CD14-positive monocyte (primary cell): ENCODE measurements at regions not wholly inside any gene's neighbourhood (a gene's known extent, or its start where the extent isn't known, plus 50 kb on each side); places are given as distances from the start of the nearest gene placed in this dataset.

Experiments used
- DNase-seq, 3 donors: peaks; one replicate each; pipeline ENCODE4 v3.0.0-alpha.2; 2011 to 2022
- H2AFZ ChIP-seq: 2 replicates; pipeline ENCODE4 v1.6.0; 2012; ENCODE audit warnings: mild to moderate bottlenecking, low read depth, low read length, inconsistent platforms; ENCODE audit not compliant: insufficient read depth, poor library complexity, severe bottlenecking
- H3K27ac ChIP-seq, 2 donors: 1 replicate in 1 of 2; 2 replicates in 1 of 2; pipeline ENCODE4 v1.5.1; 2012 to 2013; ENCODE audit warnings: low read length in 2 of 2, control low read depth in 1 of 2, inconsistent platforms in 1 of 2, low read depth in 1 of 2, mild to moderate bottlenecking in 1 of 2
- H3K27me3 ChIP-seq, 2 donors: one replicate each; pipeline versions ENCODE4 v1.6.0 to v1.6.1; 2011 to 2013; ENCODE audit warnings: low read length in 2 of 2; ENCODE audit not compliant: control insufficient read depth in 2 of 2, insufficient read depth in 2 of 2
- H3K36me3 ChIP-seq, 2 donors: replicated peaks in 1 of 2; 1 replicate in 1 of 2; 2 replicates in 1 of 2; pipeline versions ENCODE4 v1.5.1 to v1.6.1; 2012 to 2013; ENCODE audit warnings: low read length in 2 of 2, control low read depth in 1 of 2, inconsistent platforms in 1 of 2, mild to moderate bottlenecking in 1 of 2; ENCODE audit not compliant: insufficient read depth in 2 of 2, control insufficient read depth in 1 of 2
- H3K4me1 ChIP-seq, 2 donors: 1 replicate in 1 of 2; 2 replicates in 1 of 2; pipeline versions ENCODE4 v1.5.1 to v1.6.1; 2012 to 2013; ENCODE audit warnings: low read length in 2 of 2, control low read depth in 1 of 2, inconsistent platforms in 1 of 2, mild to moderate bottlenecking in 1 of 2, moderate library complexity in 1 of 2; ENCODE audit not compliant: insufficient read depth in 2 of 2, control insufficient read depth in 1 of 2
- H3K4me2 ChIP-seq: replicated peaks from 2 replicates; pipeline ENCODE3; 2012; ENCODE audit warnings: low read length, moderate library complexity, mild to moderate bottlenecking; ENCODE audit not compliant: poor library complexity, severe bottlenecking; ENCODE audit errors: extremely low read depth
- H3K4me3 ChIP-seq, 3 experiments: fragments of 200-600 bp in 1 of 3; sonication (generic) in 1 of 3; replicated peaks in 1 of 3; 1 replicate in 2 of 3; 2 replicates in 1 of 3; pipeline ENCODE4 v1.5.1; 2011 to 2013; ENCODE audit warnings: low read length in 3 of 3, mild to moderate bottlenecking in 3 of 3, control low read depth in 2 of 3, low read depth in 2 of 3, inconsistent platforms in 1 of 3, moderate library complexity in 1 of 3
- H3K79me2 ChIP-seq: 2 replicates; pipeline ENCODE4 v1.6.0; 2012; ENCODE audit warnings: mild to moderate bottlenecking, control low read depth, inconsistent platforms, low read length, moderate library complexity; ENCODE audit not compliant: insufficient read depth
- H3K9ac ChIP-seq: 2 replicates; pipeline ENCODE4 v1.6.0; 2017; ENCODE audit warnings: low read length, mild to moderate bottlenecking; ENCODE audit not compliant: insufficient read depth, poor library complexity, severe bottlenecking
- H3K9me3 ChIP-seq, 2 donors: replicated peaks in 1 of 2; 1 replicate in 1 of 2; 2 replicates in 1 of 2; pipeline versions ENCODE4 v1.5.1 to v1.6.1; 2012 to 2013; ENCODE audit warnings: low read length in 2 of 2, control low read depth in 1 of 2; ENCODE audit not compliant: control insufficient read depth in 1 of 2, insufficient read depth in 1 of 2
- H4K20me1 ChIP-seq: 2 replicates; pipeline ENCODE4 v1.6.0; 2012; ENCODE audit warnings: mild to moderate bottlenecking, low read length, control low read depth, moderate library complexity; ENCODE audit not compliant: insufficient read depth
- H3K27ac Mint-ChIP-seq, 7 donors: one replicate each; pipeline ENCODE4 v1.8.0; 2020; ENCODE audit warnings: mild to moderate bottlenecking in 7 of 7, mixed read lengths in 7 of 7, moderate library complexity in 6 of 7, inconsistent platforms in 2 of 7
- H3K27me3 Mint-ChIP-seq, 3 donors: one replicate each; pipeline ENCODE4 v1.8.0; 2021 to 2022; ENCODE audit warnings: low read depth in 3 of 3, mild to moderate bottlenecking in 3 of 3, mixed read lengths in 3 of 3, moderate library complexity in 3 of 3, inconsistent platforms in 1 of 3
- H3K36me3 Mint-ChIP-seq, 2 donors: one replicate each; pipeline ENCODE4 v1.8.0; 2020; ENCODE audit warnings: mixed read lengths in 2 of 2, inconsistent platforms in 1 of 2, mild to moderate bottlenecking in 1 of 2
- H3K4me1 Mint-ChIP-seq: one replicate; pipeline ENCODE4 v1.8.0; 2020; ENCODE audit warnings: mild to moderate bottlenecking, mixed read lengths
- H3K4me3 Mint-ChIP-seq, 2 donors: one replicate each; pipeline ENCODE4 v1.8.0; 2020; ENCODE audit warnings: mild to moderate bottlenecking in 2 of 2, mixed read lengths in 2 of 2, moderate library complexity in 1 of 2
- H3K9me3 Mint-ChIP-seq, 7 donors: one replicate each; pipeline ENCODE4 v1.8.0; 2020 to 2022; ENCODE audit warnings: mixed read lengths in 7 of 7, mild to moderate bottlenecking in 6 of 7, moderate library complexity in 6 of 7, inconsistent platforms in 2 of 7
- WGBS: methylation state at CpG from one replicate; pipeline ENCODE4 v1.1.5; 2013; ENCODE audit warnings: missing lambda C conversion rate; ENCODE audit not compliant: insufficient coverage; 5-methylcytosine and 5-hydroxymethylcytosine counted together
- intact Hi-C, 2 donors: fragments of 100-400 bp; cut with micrococcal nuclease; formaldehyde crosslinking; loops; one replicate each; pipeline versions ENCODE4 v1.15.0 to v1.15.1; 2023
- TF ChIP-seq, protein P1 (sequence below): fragments of 200-600 bp; IDR thresholded peaks from one replicate; pipeline ENCODE4 v1.8.0; 2022; ENCODE audit warnings: antibody characterized with exemption, mild to moderate bottlenecking

DNA sequence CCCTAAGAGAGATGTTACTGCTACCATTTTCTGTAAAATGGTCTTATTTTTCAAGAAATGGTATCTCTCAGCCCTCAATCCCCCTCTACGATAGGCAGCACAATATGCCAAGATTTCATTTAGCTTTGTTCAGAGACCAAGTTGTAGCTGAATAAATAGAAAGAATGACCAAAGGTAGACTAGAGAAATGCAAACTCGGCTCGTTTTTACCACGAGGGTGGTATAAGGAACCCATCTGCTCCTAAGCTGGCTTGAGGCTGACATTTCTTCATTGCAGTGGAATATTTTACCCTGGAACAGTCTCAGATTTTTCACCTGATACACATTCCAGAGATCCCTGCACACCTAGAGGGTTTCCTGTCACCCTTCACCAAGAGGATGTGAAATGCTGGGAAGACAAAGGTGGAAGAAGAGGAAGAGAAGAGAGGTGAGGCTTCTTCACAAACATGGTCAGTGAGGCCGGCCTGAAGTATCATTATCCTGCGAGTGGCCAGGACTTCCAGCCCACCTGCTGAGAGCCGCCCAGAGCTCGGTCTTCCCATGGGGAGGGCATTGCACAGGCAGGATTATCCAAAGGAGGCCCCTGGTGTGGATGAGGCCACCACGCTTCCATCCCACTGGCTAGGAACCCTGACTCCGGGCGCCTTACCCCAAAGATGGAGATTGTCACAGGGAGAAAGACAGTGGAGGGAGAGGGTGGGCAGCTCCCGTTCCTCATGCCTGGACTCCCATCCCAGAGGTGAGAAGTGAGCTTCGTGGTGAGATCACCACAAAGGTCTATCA, 57.1 kb upstream of the AFDN start:
- H3K4me1 Mint-ChIP-seq = no peaks in the 10 kb centered on the region
- WGBS = 97% methylated on average over 7 of the region's 13 CpGs
- no peaks in the 10 kb centered on the region for H3K4me1 ChIP-seq
- TF ChIP-seq, protein P1, sequence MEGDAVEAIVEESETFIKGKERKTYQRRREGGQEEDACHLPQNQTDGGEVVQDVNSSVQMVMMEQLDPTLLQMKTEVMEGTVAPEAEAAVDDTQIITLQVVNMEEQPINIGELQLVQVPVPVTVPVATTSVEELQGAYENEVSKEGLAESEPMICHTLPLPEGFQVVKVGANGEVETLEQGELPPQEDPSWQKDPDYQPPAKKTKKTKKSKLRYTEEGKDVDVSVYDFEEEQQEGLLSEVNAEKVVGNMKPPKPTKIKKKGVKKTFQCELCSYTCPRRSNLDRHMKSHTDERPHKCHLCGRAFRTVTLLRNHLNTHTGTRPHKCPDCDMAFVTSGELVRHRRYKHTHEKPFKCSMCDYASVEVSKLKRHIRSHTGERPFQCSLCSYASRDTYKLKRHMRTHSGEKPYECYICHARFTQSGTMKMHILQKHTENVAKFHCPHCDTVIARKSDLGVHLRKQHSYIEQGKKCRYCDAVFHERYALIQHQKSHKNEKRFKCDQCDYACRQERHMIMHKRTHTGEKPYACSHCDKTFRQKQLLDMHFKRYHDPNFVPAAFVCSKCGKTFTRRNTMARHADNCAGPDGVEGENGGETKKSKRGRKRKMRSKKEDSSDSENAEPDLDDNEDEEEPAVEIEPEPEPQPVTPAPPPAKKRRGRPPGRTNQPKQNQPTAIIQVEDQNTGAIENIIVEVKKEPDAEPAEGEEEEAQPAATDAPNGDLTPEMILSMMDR = no peak
- H3K9me3 ChIP-seq = no peaks in the 10 kb centered on the region
- H3K9ac ChIP-seq = no peak overlapping the region
- H3K27me3 ChIP-seq = no peaks in the 10 kb centered on the region
- no peak for DNase-seq
- H3K9me3 Mint-ChIP-seq = no peaks in the 10 kb centered on the region
- no peaks in the 10 kb centered on the region for H3K36me3 Mint-ChIP-seq
- H3K79me2 ChIP-seq = no peaks in the 10 kb centered on the region
- H3K4me3 ChIP-seq = no peak overlapping the region
- H3K27me3 Mint-ChIP-seq = peaks cover 2 to 13% (median 6%) of the 10 kb centered on the region in 3 donors
- no peaks in the 10 kb centered on the region for H4K20me1 ChIP-seq
- no peaks in the 10 kb centered on the region for H3K36me3 ChIP-seq
- no peak overlapping the region for H3K27ac ChIP-seq
- no peak overlapping the region for H3K4me2 ChIP-seq
- no peak overlapping the region for H3K27ac Mint-ChIP-seq
- no peak overlapping the region for H2AFZ ChIP-seq
- no peak overlapping the region for H3K4me3 Mint-ChIP-seq
- intact Hi-C loops = no loop called here

DNA sequence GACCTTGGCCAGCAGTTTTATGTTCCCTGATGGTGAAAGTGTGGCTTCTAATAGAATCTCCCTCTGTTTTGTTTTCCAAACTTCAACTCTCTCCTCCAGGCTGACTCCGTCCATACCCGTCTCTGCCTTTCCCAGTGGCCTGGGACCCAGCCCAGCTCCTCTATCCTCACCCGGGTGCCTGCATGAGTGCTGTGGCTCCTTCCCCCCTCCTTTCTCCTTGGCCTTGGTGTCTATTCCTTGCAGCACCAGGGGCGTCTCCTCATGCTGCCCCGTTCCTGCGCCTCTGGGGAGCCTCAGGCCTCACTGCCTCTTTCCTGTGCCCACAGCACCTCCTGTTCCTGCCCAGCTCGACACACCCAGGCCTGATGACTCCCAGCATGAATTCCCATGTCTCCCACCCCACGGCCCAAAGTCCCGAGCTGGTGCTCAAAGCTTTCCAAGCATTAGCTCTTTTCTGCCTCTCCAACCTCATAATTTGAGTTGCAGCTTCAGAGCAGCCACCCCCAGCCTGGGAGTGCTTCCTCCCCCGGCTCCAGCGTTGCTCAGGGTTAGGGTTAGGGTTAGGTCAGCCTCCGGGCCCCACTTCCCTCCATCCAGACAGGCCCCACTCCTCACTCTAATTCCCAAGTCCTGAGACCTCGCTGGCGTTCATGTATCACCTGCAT, 56.3 kb upstream of the AFDN start:
- Mint-ChIP-seq H3K4me1 (no peaks in the 10 kb centered on the region), H3K27me3 (peaks cover 2 to 12% (median 6%) of the 10 kb centered on the region in 3 donors), H3K9me3 (no peaks in the 10 kb centered on the region), H3K4me3 (no peak overlapping the region), H3K27ac (no peak overlapping the region), H3K36me3 (no peaks in the 10 kb centered on the region)
- TF ChIP-seq, protein P1 = no peak
- no peaks in the 10 kb centered on the region for H4K20me1 ChIP-seq
- no peak overlapping the region for H3K4me3 ChIP-seq
- no peaks in the 10 kb centered on the region for H3K36me3 ChIP-seq
- H3K4me2 ChIP-seq = no peak overlapping the region
- no peak overlapping the region for H3K9ac ChIP-seq
- 89% methylated on average over 9 of the region's 14 CpGs for WGBS
- no peak overlapping the region for H3K27ac ChIP-seq
- intact Hi-C loops = no loop called here
- no peaks in the 10 kb centered on the region for H3K79me2 ChIP-seq
- no peaks in the 10 kb centered on the region for H3K27me3 ChIP-seq
- no peak for DNase-seq
- no peak overlapping the region for H2AFZ ChIP-seq
- H3K4me1 ChIP-seq = no peaks in the 10 kb centered on the region
- no peaks in the 10 kb centered on the region for H3K9me3 ChIP-seq
